GM19043 (cell line): ENCODE measurements at regions not wholly inside any gene's neighbourhood (a gene's known extent, or its start where the extent isn't known, plus 50 kb on each side); places are given as distances from the start of the nearest gene placed in this dataset.

ENCODE experiments used
- ATAC-seq: cut with Tn5 transposase; IDR thresholded peaks from one replicate; pipeline ENCODE4 v1.9.1; 2021; ENCODE audit warnings: low read depth; ENCODE audit not compliant: unreplicated experiment

GRCh38 chr6:84469144-84469543 lies 241.7 kb upstream of the CEP162 start:
- ATAC-seq: no peak

DNA sequence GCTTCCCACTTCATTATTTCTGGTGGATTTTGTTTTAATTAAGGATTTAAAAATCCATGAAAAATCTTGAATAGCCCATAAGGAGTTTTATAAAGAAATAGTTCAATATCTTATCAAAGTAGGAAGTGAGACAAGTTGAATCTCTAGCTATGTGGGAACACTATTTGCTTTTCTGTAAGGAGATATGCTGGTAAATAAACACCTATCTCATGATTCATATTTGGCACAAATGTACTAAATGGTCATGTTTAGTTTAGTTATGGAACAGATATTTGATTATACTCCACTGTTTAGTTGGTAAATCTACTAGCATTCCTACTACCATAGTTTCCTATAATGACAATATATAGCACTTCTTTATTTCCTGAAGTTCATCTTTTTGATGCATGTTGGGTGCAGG lies 239.9 kb upstream of the CEP162 start:
- no peak for ATAC-seq

GRCh38 chr6:84466511-84466910 lies 239.1 kb upstream of the CEP162 start:
- ATAC-seq: no peak

DNA sequence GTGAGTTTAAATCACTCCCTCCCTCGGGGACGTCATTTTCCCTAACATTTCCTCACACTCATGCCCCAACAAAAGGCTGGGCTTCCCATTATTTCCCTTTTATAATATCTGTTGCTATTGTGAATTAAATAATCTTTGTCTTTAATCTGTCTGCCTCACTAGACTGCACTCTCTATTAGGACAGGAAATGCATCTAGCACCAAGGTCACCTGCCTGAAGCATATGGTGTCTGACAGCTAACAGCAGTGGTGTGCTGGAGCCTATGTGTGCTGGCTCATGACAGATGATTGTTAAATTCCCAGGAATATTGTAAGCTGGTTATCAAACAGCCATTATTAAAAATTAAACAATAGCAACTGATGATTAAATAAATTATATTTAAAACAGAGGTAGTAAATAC lies 237.0 kb upstream of the CEP162 start:
- no peak for ATAC-seq

- ATAC-seq: no peak
Measured at GRCh38 chr6:84462698-84463097, 235.3 kb upstream of the CEP162 start.

GRCh38 chr6:84461461-84461860 lies 234.0 kb upstream of the CEP162 start:
- ATAC-seq: no peak

GRCh38 chr6:84460491-84460890 lies 233.0 kb upstream of the CEP162 start:
- no peak for ATAC-seq

GRCh38 chr6:84459401-84459800 lies 232.0 kb upstream of the CEP162 start:
- ATAC-seq: no peak

- ATAC-seq: no peak
Measured at GRCh38 chr6:84458271-84458670, 230.8 kb upstream of the CEP162 start.

DNA sequence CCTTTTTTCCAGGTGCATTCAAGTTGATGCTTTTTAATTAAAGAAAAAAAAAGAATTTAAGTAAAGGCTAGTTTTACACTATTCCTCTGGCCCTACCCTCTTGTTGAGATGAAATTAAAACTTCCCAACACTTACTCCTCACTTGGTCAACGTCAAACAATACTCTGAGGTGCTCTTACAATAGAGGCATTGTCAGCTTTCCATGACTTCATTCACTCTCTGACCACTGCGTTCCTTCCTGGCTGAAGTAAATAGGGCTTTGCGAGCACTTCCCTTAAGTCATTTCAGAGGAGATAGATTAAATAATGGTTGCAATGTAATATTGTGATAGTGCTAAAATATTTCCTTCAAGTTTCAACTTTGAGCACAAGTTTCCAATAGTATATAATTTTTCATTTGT lies 229.8 kb upstream of the CEP162 start:
- no peak for ATAC-seq

GRCh38 chr6:84456803-84457202 lies 229.4 kb upstream of the CEP162 start:
- no peak for ATAC-seq

GRCh38 chr6:84455511-84456029 lies 228.1 kb upstream of the CEP162 start:
- no peak for ATAC-seq

DNA sequence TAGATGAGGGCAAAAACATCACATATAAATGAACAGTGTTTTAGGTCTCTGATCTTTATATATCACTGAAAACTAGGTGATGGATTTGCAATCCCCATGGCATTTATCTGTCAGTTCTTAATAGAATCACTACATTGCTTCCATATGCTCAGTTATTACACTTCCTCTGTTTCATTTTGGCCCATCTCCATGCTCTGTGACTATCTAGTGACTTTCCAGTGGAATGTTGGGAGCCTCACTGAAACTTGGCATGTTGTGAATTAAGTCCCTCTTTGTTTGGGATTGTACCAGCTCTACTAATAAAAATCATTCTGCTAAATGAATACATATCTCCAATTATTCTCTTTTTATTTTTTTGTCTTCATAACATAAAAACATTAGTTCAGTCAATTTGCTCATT lies 226.1 kb upstream of the CEP162 start:
- ATAC-seq: no peak

GRCh38 chr6:84450018-84450417 lies 222.6 kb upstream of the CEP162 start:
- ATAC-seq: no peak

DNA sequence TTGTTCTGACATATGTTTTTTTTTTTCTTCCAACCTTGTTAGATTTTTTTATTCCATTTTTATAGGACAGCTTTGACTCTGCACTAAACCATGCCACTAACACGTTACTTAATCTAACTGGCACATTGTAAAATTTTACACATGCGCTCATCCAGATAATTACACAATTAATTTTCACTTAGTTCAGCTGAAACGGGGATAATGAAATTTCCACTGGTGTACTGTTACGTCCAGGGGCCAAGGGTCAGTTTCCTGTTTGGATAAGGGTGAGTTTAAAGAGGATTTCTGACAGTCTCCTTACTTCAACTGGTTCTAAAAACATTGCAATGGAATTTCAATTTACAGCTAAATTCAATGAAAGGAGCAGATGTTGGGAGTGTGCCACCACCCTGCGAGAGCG lies 221.8 kb upstream of the CEP162 start:
- ATAC-seq: no peak

- ATAC-seq: no peak
Measured at GRCh38 chr6:84448331-84448730, 220.9 kb upstream of the CEP162 start.

DNA sequence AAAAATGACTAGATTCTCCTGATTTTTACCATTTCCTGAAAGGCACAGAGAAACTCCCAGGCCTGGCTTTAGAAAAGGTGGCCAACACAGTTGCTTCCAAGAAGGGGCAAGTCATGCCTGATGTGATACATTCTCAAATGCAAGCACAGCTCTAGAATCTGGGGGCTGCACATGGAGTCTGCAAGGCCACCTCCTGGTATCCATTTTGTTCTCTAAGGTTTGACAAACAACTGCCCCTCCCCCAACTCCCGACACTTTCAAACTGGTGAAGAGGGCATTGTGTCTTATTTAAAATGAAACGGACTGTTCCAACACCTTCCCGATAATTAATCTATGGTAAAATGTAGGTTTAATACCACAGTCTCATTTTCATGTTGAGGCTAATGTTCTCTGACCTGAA lies 220.2 kb upstream of the CEP162 start:
- ATAC-seq: no peak

DNA sequence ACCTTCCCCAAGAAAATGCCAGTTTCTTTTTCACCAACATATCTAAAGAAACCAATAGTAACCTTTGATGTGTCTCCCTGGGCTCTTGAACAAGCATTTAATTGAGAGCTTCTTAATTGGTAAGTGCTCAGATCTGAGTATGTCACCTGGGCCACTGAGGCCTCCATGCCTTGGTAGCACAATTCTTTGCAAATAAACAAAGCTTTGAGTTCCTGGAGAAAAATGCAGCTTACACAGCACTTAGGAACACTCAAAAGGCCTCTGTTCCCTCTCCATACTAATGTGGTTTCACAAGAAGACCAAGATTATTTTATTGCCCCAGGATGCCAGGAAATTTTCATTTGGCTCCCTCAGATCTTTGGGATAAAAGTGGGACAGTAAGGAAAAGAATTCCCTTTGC lies 217.6 kb upstream of the CEP162 start:
- no peak for ATAC-seq

GRCh38 chr6:84442208-84442607 lies 214.8 kb upstream of the CEP162 start:
- ATAC-seq: no peak

DNA sequence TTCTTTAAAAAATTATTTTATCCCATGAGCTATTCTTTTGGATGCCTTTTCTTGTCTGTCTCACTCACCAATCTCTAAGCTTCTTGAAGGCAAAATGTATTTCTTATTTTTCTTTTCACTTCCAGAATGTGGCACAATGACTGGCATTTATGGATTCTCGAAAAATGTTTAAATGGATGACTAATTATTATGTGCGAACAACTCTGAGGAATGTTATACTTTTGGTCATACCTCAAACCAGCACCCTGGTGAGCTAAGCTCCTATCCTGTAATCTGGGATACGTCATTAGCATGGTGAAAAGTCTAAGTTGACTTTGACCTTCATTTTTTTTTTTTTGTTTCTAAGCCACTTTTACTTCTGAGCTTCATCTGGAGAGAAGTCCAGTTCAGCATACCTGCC lies 214.0 kb upstream of the CEP162 start:
- ATAC-seq: no peak

DNA sequence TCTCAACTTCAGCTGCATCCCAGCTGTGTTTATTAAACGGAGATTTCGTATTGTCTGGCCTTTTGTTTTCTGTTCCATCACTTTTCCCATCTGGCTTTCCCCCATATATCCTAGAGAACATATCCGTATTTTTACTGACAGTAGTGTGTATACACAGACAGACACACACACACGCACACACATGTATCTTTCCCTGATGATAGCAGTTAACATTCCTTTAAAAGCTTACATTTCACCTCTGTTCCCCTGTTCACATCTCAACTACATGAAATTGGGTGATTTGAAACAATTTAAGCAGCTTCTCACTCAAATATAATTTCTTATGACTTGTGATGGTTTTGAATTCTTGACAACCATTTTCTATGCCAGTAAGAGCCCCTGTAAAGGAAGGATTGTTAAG lies 207.1 kb upstream of the CEP162 start:
- ATAC-seq: no peak

DNA sequence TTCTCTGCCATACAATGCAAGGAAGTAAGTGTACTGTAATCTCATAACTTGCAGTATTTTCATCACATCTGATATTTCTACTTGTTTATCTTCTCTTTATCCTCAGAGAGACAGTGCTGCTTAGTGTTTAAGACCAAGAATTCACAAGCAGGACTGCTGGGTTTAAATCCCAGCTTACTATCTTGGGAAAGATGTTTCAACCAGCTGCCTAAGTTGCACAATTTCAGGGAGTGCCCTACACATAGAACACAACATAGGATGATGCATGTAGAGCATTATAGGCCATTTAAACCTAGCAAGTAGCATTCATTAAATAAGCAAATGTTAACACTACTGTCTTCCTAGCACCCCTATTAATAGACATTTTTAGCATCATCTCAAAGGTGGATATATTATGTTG lies 205.2 kb upstream of the CEP162 start:
- no peak for ATAC-seq

- no peak for ATAC-seq
Measured at GRCh38 chr6:84428300-84428907, 201.0 kb upstream of the CEP162 start.
